IMR-90 (cell line): ENCODE measurements at regions not wholly inside any gene's neighbourhood (a gene's known extent, or its start where the extent isn't known, plus 50 kb on each side); places are given as distances from the start of the nearest gene placed in this dataset.

Experiments used
- ATAC-seq: fragments of 200-7000 bp; cut with Tn5 transposase; 2 replicates; pipeline ENCODE4 v1.9.1; 2020; ENCODE audit warnings: low read depth, mild to moderate bottlenecking, moderate library complexity
- BruUV-seq: library from RNA; stranded (reverse); fragments of 400-500 nt; replicated peaks from 2 replicates; lab custom pipeline; 2021; lab: Mats Ljungman, UMichigan
- CTCF ChIA-PET: fragments of 300-600 bp; formaldehyde crosslinking; extraction: SDS; loops from one replicate; lab custom pipeline; 2021; ENCODE audit warnings: antibody characterized with exemption; lab: Yijun Ruan, JAX
- POLR2A ChIA-PET: fragments of 300-600 bp; sonication (Branson Sonifier 250); formaldehyde crosslinking; loops from one replicate; lab custom pipeline; 2022; ENCODE audit warnings: antibody characterized with exemption; ENCODE audit not compliant: unreplicated experiment; lab: Charles Lee
- DNase-seq: peaks from one replicate; pipeline ENCODE4 v3.0.0; 2013
- H2AFZ ChIP-seq: replicated peaks from 2 replicates; pipeline ENCODE3; 2013; ENCODE audit warnings: low read length, mild to moderate bottlenecking; ENCODE audit not compliant: poor library complexity
- H2AK5ac ChIP-seq: 2 replicates; pipeline ENCODE4 v1.6.1; 2013; ENCODE audit warnings: low read depth, low read length, inconsistent platforms
- H2AK9ac ChIP-seq: replicated peaks from 2 replicates; pipeline ENCODE3; 2013; ENCODE audit warnings: mild to moderate bottlenecking, low read depth, low read length, moderate library complexity; ENCODE audit not compliant: poor library complexity
- H2BK120ac ChIP-seq: 2 replicates; pipeline ENCODE4 v1.6.1; 2013; ENCODE audit warnings: low read depth, low read length, inconsistent platforms
- H2BK15ac ChIP-seq: 3 replicates; pipeline ENCODE4 v1.6.1; 2013; ENCODE audit warnings: low read depth, low read length, inconsistent platforms
- H2BK20ac ChIP-seq: 2 replicates; pipeline ENCODE4 v1.6.1; 2013; ENCODE audit warnings: low read depth, mild to moderate bottlenecking, inconsistent platforms, low read length, moderate library complexity
- H2BK5ac ChIP-seq: 2 replicates; pipeline ENCODE4 v1.6.1; 2013; ENCODE audit warnings: mild to moderate bottlenecking, low read depth, low read length, inconsistent platforms; ENCODE audit not compliant: poor library complexity, severe bottlenecking
- H3K14ac ChIP-seq: replicated peaks from 2 replicates; pipeline ENCODE4 v1.6.1; 2013; ENCODE audit warnings: low read depth, low read length, inconsistent platforms
- H3K18ac ChIP-seq: 2 replicates; pipeline ENCODE4 v1.6.1; 2013; ENCODE audit warnings: low read depth, low read length, control low read depth
- H3K23ac ChIP-seq: 2 replicates; pipeline ENCODE4 v1.6.1; 2013; ENCODE audit warnings: low read depth, low read length, inconsistent platforms
- H3K27ac ChIP-seq: 2 replicates; pipeline ENCODE4 v1.5.1; 2013; ENCODE audit warnings: mild to moderate bottlenecking, control low read depth, low read length; ENCODE audit not compliant: insufficient read depth
- H3K27me3 ChIP-seq: 2 replicates; pipeline ENCODE4 v1.6.1; 2013; ENCODE audit warnings: low read length; ENCODE audit not compliant: control insufficient read depth, insufficient read depth
- H3K36me3 ChIP-seq: 2 replicates; pipeline ENCODE4 v1.6.1; 2013; ENCODE audit warnings: low read length, mixed read lengths; ENCODE audit not compliant: control insufficient read depth, insufficient read depth
- H3K4ac ChIP-seq: 2 replicates; pipeline ENCODE4 v1.6.1; 2013; ENCODE audit warnings: low read depth, low read length, inconsistent platforms
- H3K4me1 ChIP-seq: 2 replicates; pipeline ENCODE4 v1.6.1; 2013; ENCODE audit warnings: low read length, mixed read lengths; ENCODE audit not compliant: control insufficient read depth, insufficient read depth
- H3K4me2 ChIP-seq: 2 replicates; pipeline ENCODE4 v1.6.1; 2013; ENCODE audit warnings: low read depth, mild to moderate bottlenecking, control low read depth, low read length, moderate library complexity
- H3K4me3 ChIP-seq: 2 replicates; pipeline ENCODE4 v1.5.1; 2013; ENCODE audit warnings: low read depth, mild to moderate bottlenecking, control low read depth, low read length, moderate library complexity; ENCODE audit not compliant: insufficient read depth
- H3K56ac ChIP-seq: 2 replicates; pipeline ENCODE4 v1.6.1; 2013; ENCODE audit warnings: low read length, inconsistent platforms; ENCODE audit not compliant: insufficient read depth; ENCODE audit errors: extremely low read depth
- H3K79me1 ChIP-seq, 2 experiments: 2 replicates each; pipeline ENCODE4 v1.6.1; 2013; ENCODE audit warnings: low read length in 2 of 2, inconsistent platforms in 1 of 2, low read depth in 1 of 2
- H3K9ac ChIP-seq: 2 replicates; pipeline ENCODE4 v1.6.1; 2013; ENCODE audit warnings: low read depth, low read length, control low read depth
- H3K9me1 ChIP-seq: 2 replicates; pipeline ENCODE4 v1.6.1; 2013; ENCODE audit warnings: low read length, inconsistent platforms; ENCODE audit not compliant: insufficient read depth
- H3K9me3 ChIP-seq: 2 replicates; pipeline ENCODE4 v1.6.1; 2013; ENCODE audit warnings: low read length; ENCODE audit not compliant: control insufficient read depth, insufficient read depth
- H4K20me1 ChIP-seq: 2 replicates; pipeline ENCODE4 v1.6.1; 2013; ENCODE audit warnings: low read length, inconsistent platforms; ENCODE audit not compliant: insufficient read depth
- H4K5ac ChIP-seq: 2 replicates; pipeline ENCODE4 v1.6.1; 2013; ENCODE audit warnings: mild to moderate bottlenecking, low read depth, low read length, control low read depth
- H4K8ac ChIP-seq, 2 experiments: 2 replicates each; pipeline ENCODE4 v1.6.1; 2013; ENCODE audit warnings: low read depth in 2 of 2, low read length in 2 of 2, control low read depth in 1 of 2, inconsistent platforms in 1 of 2
- H4K91ac ChIP-seq: 2 replicates; pipeline ENCODE4 v1.6.1; 2013; ENCODE audit warnings: low read depth, low read length, inconsistent platforms; ENCODE audit not compliant: insufficient read depth
- BHLHE40 ChIP-seq: fragments of 150-350 bp; IDR thresholded peaks from 2 replicates; pipeline ENCODE4 v1.6.1; 2016; ENCODE audit warnings: mild to moderate bottlenecking, low read depth, low read length
- CHD1 ChIP-seq: IDR thresholded peaks from 2 replicates; pipeline ENCODE4 v1.6.1; 2012; ENCODE audit warnings: low read depth, low read length, improper control_type of control experiment
- ELK1 ChIP-seq: fragments of 150-350 bp; IDR thresholded peaks from 2 replicates; pipeline ENCODE4 v1.6.1; 2016; ENCODE audit warnings: low read depth, mild to moderate bottlenecking, low read length, moderate library complexity, borderline replicate concordance
- FOS ChIP-seq: fragments of 150-350 bp; IDR thresholded peaks from 2 replicates; pipeline ENCODE4 v1.6.1; 2016; ENCODE audit warnings: low read depth, low read length
- MAZ ChIP-seq: IDR thresholded peaks from 2 replicates; pipeline ENCODE4 v1.6.1; 2012; ENCODE audit warnings: low read depth, mild to moderate bottlenecking, low read length, improper control_type of control experiment, moderate library complexity, borderline replicate concordance
- POLR2A ChIP-seq: IDR thresholded peaks from 2 replicates; pipeline ENCODE4 v1.6.1; 2012; ENCODE audit warnings: mild to moderate bottlenecking, low read depth, low read length
- RCOR1 ChIP-seq: IDR thresholded peaks from 2 replicates; pipeline ENCODE4 v1.6.1; 2012; ENCODE audit warnings: mild to moderate bottlenecking, low read length, improper control_type of control experiment; ENCODE audit not compliant: insufficient replicate concordance
- dilution Hi-C: fragments of 300-500 bp; cut with HindIII; formaldehyde crosslinking; loops from one replicate; pipeline ENCODE4 v1.14.3; 2018; ENCODE audit warnings: low sequenced_read_pairs; ENCODE audit not compliant: unreplicated experiment
- in situ Hi-C: fragments of 300-500 bp; cut with MboI; formaldehyde crosslinking; loops from 3 replicates; pipeline ENCODE4 v1.14.3; 2019; ENCODE audit warnings: low sequenced_read_pairs, inconsistent platforms, mixed read lengths
- intact Hi-C: fragments of 100-400 bp; cut with micrococcal nuclease; formaldehyde crosslinking; loops from 2 replicates; pipeline ENCODE4 v1.10.0; 2022

DNA sequence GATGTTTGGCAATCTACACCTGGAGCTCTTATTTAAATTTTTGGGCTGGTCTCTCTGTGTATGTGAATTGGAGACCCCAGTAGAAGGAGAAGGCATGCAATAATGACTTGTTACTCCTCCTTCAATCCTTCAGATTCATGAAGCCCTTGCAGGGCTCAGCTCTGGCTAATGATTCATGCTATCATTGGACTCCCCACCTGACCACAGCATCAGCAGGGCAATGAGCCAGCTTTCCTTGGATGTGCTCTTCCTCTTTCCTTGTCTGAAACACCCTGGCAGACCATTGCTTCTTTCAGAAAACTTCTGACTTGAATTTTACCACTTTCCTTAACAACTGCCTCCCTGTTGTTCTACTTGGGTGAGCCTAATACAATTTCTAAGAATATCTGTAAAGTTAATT, 1019.2 kb downstream of the AACS start:
- Histone ChIP-seq H3K27ac (no peak overlapping the region), H2AK9ac (no peak overlapping the region), H3K4me2 (no peak overlapping the region), H3K4me3 (no peak overlapping the region), H2BK5ac (no peak overlapping the region), H2BK20ac (no peak overlapping the region), H3K79me1 (no peaks in the 10 kb centered on the region), H4K20me1 (no peaks in the 10 kb centered on the region), H3K18ac (no peak overlapping the region), H3K14ac (no peak overlapping the region), H2BK120ac (no peak overlapping the region), H4K5ac (no peak overlapping the region), H3K27me3 (no peaks in the 10 kb centered on the region), H4K91ac (no peak overlapping the region), H3K9me1 (no peaks in the 10 kb centered on the region), H3K9ac (no peak overlapping the region), H2AFZ (no peak overlapping the region), H3K36me3 (no peaks in the 10 kb centered on the region), H3K4ac (no peak overlapping the region), H3K23ac (no peak overlapping the region), H3K56ac (no peak overlapping the region), H3K9me3 (peaks cover 9% of the 10 kb centered on the region), H3K4me1 (no peaks in the 10 kb centered on the region), H2BK15ac (no peak overlapping the region), H2AK5ac (no peak overlapping the region), H4K8ac (no peak overlapping the region)
- DNase-seq (no peak), ATAC-seq (no peak)
- in situ Hi-C loops (no loop called here), intact Hi-C loops (no loop called here), dilution Hi-C loops (no loop called here)
- BruUV-seq = no TSS peak
- POLR2A ChIA-PET = no interaction called here
- TF ChIP-seq RCOR1 = no peak
- TF ChIP-seq BHLHE40 = no peak
- no peak for TF ChIP-seq CHD1
- no peak for TF ChIP-seq POLR2A
- no peak for TF ChIP-seq MAZ
- no peak for TF ChIP-seq FOS
- TF ChIP-seq ELK1 = no peak
- CTCF ChIA-PET = no interaction called here
